ENCODE measurements at regions not wholly inside any gene's neighbourhood (a gene's known extent, or its start where the extent isn't known, plus 50 kb on each side); places are given as distances from the start of the nearest gene placed in this dataset.
"Not testable (repeated sequence)": the region's sequence is repeated elsewhere in the genome, so short reads cannot be mapped to it uniquely, and the experiment has no call there.

DNA sequence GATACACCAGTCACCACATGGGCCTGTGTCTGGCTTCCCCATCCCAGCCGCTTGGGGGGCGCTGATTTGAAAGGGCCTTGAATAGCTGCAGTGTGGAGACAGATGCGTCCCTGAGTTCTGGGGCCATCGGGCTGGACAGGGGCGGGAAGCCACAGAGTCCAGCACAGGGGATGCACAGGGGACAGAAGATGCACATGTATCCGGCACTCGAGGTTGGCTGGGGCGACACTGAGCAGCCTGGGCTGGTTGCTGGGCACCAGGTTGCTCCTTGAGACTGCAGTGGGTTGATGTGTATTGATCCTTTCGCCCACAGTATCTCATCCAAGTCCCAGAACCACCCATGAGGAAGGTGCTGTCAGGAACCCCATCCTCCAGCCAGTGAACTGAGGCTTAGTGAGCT is 99.3 kb upstream of the SYT13 start:
- no peak for DNase-seq (ENCODE audit: low read depth)

DNA sequence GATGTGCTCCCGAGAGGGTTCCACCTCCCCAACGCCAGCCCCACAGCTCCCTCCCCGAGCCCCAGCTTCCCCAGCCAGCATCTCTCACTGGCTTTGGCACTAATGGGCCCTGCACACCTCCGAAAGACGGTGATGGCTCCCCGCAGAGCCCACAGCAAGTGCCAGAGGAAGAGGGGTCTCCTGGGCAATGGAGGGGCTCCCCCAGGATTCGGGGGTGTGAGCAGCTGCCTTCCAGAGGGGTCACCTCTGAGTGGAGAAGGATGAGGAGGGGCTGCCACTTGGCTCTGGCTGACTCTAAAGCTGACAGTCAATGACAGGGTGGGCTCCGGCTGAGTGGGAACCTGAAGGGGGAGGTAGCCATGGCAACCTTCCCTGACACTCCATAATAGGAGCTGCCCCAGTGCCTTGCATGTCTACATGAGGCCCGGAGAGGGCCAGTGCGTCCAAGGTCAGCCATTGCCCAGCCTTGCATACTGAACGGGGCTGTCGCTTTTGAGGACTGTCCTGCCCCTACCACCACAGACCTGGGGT is 98.6 kb upstream of the SYT13 start:
- no peak for DNase-seq (ENCODE audit: low read depth)

DNA sequence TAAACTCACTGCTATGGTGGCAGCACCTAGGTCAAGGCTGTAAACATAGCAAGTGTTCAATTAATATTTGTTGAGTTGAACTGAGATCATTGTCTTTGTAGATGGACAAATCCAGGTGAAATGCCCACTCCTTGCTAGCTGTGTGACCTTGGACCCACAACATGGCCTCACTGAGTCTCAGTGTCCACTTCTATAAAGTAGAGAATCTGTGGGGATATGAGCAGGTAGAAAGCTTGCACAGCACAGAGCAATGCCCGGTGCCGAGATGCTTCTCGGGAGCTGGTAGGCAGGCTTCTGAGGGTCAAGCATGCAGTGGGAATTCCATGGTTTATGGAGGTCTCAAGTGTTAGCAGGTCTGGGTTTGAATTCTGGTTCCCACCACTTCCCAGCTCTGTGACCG is 97.9 kb upstream of the SYT13 start:
- DNase-seq (ENCODE audit: low read depth), result no peak

DNA sequence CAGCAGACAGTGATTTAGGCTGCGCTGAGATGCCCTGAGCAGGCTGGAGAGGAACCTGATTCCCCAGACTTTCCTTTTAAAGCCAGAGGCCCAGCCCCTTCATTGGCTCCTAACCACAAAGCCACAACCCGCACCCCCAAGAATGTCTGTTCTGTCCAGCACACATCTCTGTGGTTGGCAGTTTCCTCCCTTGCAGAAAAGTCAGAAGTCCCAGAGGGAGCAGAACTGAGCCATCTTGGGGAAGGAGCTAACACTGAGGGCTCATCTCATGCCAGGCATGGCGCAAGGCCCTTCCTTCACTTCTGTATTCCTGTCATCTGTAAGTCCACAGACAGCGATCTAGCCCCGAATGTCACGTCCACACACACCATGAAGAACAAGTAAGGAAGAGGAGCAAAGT is 97.1 kb upstream of the SYT13 start:
- peak; percentile 55 for DNase-seq (ENCODE audit: low read depth)

DNA sequence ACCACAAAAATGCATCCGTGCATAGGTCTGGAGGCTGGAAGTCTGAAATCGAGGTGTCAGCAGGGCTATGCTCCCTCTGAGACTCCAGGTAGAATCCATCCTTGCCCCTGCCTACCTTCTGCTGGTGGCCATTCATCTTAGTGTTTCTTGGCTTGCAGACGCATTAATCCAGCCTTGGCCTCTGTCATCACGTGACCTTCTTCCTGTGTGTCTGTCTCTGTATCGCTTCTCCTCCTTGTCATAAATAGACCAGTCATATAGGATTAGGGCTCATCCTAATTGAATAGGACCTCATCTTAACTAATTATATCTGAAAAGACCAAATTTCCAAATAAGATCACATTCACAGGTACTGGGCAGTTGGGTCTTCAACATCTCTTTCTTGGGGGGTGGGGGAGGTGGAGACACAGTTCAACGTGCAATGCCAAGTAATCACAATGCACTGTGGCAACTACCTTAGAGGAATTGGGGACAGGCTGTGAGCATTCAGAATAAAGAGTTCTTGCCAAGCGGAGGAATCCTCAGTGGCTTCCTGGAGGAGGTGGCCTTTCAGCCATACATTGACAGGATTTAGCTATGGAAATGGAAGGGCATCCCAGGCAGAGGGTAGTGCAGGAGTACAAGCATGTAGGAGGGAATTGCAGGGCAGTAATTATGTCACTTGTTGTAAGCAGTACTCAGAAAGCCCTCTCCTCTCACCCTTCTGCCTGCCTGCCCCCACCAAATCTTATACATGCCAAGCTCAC is 96.2 kb upstream of the SYT13 start:
- no peak for DNase-seq (ENCODE audit: low read depth)

DNA sequence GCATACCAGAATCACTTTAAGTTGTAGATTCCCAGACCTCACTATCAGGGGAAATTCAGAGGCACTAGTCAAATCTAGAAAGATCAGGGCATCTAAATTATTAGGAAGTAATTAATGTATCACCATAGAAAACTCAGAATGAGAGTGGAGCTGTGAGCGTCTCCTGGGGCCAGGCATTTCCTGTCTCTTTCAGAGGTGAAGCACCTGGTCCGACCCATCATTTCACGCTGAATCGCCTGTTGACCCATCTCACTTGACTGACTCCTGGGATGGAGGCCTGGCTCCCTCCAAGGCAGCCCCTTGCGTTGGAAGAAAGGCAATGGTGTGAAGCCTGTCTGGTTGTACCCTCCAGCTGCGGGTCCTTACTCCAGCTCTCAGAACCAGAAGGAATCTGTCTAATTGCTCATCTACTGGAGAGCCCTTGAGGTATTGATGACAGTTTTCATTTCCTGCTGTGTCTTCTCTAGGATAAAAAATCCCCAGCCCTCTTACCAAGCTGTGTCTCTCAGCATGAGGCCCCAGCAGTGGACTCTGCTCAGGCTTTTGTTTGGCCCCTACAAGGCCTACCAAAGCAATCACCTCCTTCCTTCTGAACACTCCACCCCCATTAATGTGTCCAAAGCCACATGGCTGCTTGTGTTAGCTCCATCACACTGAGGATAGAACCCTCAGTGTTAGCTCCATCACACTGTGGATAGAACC is 93.2 kb upstream of the SYT13 start:
- no peak for DNase-seq (ENCODE audit: low read depth)

DNA sequence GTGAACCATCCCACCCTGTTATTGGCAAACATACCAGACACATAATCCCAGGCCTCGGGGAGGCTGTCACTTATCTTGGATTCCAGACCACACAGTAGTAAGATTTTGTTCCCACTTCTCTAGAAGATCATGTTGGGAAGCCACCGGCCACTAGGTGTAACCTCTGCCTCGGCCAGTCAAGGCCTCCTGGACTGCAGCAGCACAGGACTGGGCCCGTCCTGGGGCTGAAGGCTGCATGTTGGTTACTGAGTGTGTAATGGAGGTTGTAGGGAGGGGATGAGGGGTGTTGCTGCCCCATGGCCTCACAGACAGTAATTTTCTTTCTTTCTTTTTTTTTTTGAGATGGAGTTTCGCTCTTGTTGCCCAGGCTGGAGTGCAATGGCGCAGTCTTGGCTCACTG is 92.4 kb upstream of the SYT13 start:
- no peak for DNase-seq (ENCODE audit: low read depth)

DNA sequence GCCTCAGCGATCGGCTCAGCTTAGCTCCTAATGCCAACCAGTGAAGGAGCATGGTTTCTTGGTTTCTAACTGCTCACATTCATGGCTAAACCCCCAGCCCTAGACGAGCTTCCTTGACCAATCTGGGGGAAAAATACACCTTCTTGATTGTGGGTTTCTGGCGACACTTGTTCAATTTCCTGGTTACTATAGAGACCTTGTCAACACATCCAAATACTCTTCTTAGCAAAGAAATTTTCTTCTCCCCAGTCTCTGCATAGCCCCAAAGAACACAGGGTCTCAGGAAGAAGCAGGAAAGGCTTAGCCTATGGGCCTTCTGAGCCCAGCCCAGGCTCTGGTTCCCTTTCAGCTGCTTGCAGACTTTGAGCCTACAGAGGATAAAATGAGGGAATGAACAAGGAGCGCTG is 88.5 kb upstream of the SYT13 start:
- no peak for DNase-seq (ENCODE audit: low read depth)

DNA sequence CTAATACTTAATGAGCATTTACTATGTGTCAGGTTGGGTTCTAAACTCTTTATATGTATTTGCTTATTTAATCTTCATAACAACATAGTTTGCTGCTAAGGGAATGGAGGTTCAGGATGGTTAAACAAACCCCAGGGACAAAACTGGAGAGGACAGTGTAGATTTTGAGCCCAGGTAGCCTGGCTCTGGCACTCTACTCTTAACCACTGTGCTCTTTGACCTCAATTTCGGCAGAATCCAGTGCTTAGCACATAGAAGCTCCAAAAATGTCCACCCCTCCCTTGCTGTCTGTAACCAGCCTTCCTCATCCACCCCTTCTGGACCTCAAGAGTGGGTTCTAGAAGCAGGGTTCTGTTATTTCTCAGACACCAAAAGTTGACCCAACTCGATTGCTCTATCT is 88.0 kb upstream of the SYT13 start:
- DNase-seq (ENCODE audit: low read depth), result no peak

DNA sequence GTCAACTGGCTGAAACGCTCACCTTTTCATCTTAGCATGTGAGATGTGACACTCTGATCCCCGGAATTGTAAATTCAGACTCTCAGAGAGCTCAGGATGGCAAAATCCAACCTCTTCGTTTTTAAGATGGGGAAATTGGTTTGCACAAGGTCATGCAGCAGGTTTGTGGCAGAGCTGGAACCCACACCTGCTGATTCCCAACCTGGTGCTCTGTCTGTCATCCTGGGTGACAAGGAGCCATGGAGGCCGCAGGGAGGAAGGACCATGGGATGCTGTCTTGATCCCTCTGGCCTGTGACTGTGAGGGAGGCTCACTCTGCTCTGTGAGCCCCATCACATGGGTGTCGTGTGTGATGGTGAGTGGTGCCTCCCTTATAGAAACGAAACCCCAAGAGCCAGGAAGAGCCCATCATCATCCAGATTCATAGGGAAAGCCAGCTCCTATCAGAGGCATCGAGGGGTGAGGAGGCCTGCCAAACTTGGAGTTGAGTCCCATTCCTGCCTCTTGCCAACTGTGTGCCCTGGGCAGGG is 87.4 kb upstream of the SYT13 start:
- no peak for DNase-seq (ENCODE audit: low read depth)

DNA sequence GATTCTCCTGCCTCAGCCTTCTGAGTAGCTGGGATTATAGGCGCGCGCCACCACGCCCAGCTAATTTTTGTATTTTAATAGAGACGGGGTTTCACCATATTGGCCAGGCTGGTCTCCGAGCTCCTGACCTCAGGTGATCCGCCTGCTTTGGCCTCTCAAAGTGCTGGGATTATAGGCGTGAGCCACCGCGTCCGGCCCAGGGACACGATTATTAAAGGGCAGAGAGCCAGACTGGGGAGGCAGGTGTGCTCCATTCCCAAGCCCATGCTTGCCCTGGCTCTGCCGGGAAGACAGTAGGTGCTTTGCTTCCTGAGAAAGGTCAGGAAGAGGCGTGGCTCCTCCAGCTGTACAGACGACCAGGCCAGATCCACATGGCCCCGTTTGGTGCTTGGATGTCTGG is 86.3 kb upstream of the SYT13 start:
- not testable (repeated sequence) for DNase-seq (ENCODE audit: low read depth)

DNA sequence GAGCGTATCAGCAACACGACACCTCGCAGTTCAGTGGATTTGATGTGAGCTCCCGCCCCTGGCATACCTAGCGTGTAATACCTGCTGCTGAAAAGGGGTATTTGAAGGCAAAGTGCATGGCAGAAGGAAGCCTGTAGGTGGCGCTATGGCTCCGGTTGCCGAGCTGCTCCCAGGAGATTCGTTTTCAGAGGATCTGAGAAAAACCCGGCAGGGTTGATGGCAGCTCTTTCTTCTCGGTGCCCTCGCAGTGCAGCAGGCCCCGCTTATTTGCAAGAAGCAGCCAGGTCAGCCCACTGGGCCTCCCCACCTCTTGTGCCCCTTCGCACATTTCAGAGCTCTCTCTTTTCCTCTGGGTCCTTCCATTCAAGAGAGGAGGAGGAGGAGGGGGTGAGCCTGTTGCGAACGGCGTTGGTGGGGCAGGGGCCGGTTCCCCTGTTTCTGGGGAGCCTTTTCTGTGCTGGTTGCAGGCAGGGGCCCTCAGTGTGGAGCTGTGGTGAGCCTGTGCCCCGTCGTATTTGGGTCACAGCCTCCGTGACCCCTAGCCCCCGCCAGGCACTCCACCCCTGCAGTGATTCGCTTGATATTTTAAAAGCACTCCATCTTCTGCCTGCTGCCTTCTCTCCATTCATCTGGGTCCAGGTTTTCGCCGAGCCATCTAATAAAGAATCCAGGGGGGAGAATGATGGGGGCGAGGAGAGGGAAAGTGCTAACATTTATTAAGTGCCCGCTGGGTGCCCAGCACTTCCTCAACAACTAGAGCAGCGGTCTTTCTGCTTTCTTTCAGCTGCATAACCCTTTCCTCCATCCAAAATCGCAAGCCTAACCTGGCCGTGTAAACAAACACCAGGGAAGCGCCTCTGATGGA is 85.3 kb upstream of the SYT13 start:
- peak; percentile 61 for DNase-seq (ENCODE audit: low read depth)

DNA sequence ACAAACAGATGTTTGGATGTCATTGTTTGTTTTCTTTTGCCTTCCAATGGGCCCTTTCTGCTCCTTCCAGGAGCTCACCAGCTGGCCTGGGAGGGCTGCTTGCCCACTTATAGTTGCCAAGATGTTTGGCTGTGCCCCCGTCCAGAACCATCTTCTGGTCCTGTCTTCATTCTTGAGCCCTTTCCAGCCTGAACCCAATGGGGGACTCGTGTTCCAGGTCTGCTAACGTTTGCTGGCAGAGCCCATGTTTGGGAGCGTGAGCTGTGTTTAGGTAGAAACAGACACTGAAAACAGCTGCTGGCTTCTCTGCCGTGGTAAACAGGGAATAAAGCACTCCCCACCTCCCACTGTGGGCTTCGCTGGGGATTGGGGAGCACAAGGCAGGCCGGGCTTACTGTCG is 83.2 kb upstream of the SYT13 start:
- DNase-seq (ENCODE audit: low read depth), result no peak

DNA sequence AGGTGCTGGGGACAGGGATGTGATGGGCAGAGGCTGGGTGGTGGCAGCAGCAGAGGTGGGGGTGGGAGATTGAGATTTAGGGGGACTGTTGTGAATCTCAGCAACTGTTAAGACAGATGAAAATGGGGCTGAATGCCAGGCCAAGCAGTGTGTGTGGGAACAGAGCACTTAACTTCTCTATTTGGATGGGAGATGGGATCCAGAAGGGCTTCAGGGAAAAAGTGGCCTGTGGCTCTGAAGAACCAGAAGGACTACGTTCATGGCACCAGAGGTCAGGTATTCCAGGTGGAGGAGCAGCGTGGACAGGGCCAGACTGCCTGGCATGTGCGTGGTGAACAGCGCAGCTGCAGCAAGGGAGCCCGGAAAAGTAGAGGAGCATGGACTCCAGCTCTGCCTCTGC is 82.6 kb upstream of the SYT13 start:
- no peak for DNase-seq (ENCODE audit: low read depth)

DNA sequence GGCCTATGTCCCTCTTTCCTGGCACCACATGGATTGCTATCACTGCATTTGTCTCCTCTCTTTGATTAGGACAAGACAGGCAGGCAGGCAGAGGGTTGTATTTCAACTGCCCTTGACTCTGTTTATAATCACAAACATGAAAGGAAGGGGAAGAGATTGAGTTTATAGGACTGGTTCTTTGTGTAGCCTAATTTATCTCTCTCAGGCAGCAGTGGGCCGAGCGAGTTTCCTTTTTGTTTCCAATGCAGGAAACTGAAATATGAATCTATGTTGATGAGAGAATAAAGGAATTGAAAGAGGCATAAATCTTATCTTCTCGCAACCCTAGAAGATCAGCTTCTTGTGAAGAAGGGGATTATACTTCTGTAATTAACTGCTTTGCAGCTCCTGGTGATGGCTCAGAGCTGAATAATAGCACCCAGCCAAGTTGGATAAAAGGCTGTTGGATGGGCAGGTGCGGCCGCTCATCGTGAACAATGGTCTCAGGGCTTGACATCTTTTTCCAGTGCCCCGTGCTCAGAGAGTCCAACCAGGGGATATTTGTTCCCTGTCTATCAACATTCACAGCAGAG is 80.6 kb upstream of the SYT13 start:
- no peak for DNase-seq (ENCODE audit: low read depth)

DNA sequence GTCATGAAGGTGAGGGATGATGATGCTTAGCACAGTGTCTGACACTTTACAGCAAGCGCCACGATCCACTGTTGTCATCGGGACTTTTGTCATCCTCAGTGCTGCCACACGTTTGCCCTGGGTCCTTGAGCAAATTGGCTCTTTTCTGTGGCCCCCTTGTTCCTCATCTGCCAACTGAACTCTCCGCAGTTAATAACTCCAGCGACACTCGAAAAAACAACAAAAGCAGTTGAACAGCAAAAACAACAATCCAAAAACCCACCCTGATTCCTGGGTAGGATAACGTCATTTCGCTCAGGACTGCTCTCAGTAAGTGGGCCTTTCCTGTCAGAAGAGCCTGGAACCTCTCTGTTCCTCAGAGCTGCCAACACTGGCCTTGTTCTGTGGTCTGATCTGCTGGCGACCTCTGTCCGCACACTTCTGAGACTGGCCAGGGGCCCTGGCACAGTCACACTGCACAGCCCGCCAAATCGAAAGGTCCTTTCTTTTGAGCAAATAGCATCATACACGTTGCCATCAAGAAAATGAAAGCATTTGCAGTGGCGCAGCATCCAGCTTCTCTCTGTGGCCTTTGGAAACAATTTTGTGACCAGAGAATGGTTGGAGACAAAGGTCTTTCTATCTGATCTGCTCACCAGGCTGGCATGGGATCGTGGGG is 79.9 kb upstream of the SYT13 start:
- DNase-seq (ENCODE audit: low read depth), result no peak

DNA sequence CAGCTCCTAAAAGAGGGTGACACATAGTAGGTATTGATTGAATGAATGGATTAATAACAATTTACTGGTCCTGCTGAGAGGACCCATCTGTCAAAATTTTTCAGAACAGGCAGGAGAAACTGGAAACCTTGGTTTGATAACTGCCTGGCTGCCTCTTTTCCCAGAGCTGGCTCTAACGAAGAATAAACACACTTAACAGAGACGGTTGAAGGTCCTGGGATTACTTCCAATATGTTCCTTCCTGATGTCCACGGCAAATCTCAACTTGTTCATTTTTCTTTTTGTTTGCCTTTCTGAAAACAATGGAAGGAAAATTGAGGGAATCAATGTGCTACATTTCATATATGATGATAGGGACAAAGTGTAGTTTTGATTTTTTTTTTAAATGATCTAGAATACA is 76.5 kb upstream of the SYT13 start:
- DNase-seq (ENCODE audit: low read depth), result no peak

DNA sequence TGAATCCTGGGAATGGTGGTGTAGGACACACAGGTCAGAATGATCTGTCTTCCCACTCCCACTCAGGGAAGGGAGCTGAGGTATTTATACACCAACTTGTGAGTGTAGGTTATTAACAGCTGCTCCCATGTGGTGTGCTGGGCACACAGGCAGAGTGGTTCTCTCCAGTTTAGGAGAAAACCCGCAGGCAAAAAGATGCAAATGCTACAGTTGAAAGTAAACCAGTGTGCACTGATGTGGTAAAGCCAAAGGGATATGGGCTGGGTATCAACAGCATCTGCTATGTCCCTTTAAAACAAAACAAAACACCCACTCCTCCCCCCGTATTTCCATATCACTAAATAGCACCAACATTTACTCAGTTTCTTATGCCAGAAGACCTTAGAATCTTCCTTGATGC is 75.4 kb upstream of the SYT13 start:
- DNase-seq (ENCODE audit: low read depth), result no peak

DNA sequence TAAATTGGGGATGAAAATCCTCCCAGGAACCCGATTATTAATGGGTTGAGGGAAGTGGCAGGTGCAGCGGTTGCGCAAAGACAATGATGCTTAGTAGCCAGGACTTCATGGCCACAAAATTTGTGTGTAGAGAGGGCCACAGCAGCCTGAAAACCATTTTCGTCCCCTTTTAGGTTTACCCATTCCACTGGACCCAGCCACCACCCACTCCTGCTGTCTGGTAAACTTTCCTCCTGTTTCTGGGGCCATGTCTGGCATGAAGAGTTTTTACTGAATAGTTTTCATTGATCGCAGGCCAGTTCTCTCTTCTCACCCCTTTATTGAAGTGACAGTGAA is 69.5 kb upstream of the SYT13 start:
- no peak for DNase-seq (ENCODE audit: low read depth)

DNA sequence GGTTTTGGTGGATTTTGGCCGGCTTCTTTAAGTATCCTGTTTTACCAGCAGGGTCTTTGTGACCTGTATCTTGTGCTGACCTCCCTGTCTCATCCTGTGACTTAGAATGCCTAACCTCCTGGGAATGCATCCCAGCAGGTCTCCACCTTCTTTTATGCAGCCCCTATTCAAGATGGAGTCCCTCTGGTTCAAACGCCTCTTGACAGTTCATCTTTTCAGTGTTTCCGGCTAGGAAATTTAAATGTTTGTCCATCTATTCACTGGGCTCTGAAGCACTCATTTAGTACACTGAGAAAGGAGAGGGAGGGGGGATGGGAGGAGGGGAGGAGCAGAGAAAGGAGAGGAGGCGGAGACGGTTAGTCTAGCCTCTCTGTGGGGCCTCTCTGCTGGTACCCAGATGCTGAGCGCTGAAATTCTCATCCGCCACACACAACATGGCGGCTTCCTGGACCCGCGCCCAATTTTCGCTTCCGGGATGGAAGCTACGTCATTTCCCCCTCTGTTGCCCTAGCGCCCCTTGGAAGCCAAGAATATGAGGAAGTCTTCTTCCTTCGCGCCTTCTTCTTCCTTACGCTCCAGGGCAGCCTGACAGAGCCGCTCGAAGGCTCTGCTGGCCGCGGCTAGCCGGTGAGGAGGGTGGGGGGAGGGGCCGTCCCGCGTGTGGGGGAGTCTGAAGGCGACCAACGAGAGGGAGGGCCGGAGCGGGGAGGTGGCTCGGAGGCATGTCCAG is 69.0 kb upstream of the SYT13 start:
- peak; percentile 58 for DNase-seq (ENCODE audit: low read depth)

DNA sequence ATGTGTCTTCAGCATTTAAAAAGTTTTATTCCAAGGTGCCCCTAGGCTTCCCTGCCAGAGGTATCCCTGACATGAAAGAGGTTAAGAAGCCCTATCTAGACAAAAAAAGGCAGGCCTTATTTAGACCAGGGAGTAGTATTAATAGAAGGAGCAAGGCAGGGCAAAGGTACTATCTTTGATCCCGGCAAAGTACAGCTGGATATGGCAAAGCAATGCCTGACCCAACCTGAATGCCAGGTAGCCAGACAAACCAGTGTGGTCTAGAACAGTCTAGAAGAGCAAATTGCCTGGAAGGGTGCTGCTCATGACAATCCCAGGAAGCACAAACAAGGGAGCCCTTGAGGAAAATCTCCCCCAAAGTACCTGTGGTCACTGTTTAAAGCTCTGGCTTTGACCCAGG is 62.6 kb upstream of the SYT13 start:
- DNase-seq (ENCODE audit: low read depth), result no peak

Measured in EH (cell line).